IPS-18a (cell line): ENCODE measurements at regions not wholly inside any gene's neighbourhood (a gene's known extent, or its start where the extent isn't known, plus 50 kb on each side); places are given as distances from the start of the nearest gene placed in this dataset.
"Not testable (repeated sequence)": the region's sequence is repeated elsewhere in the genome, so short reads cannot be mapped to it uniquely, and the experiment has no call there.

Experiments
- H3K27ac ChIP-seq: one replicate; pipeline ENCODE4 v1.5.1; 2013; ENCODE audit warnings: low read length
- H3K27me3 ChIP-seq: one replicate; pipeline ENCODE4 v1.6.1; 2013; ENCODE audit warnings: mild to moderate bottlenecking, low read length; ENCODE audit not compliant: control insufficient read depth, insufficient read depth
- H3K36me3 ChIP-seq: one replicate; pipeline ENCODE4 v1.6.1; 2013; ENCODE audit warnings: low read depth, low read length; ENCODE audit not compliant: control insufficient read depth
- H3K4me1 ChIP-seq: one replicate; pipeline ENCODE4 v1.6.1; 2013; ENCODE audit warnings: low read depth, low read length; ENCODE audit not compliant: control insufficient read depth
- H3K4me3 ChIP-seq: one replicate; pipeline ENCODE4 v1.5.1; 2013; ENCODE audit warnings: low read length
- H3K9ac ChIP-seq: one replicate; pipeline ENCODE4 v1.6.1; 2013; ENCODE audit warnings: mild to moderate bottlenecking, low read length, moderate library complexity
- H3K9me3 ChIP-seq: one replicate; pipeline ENCODE4 v1.6.1; 2013; ENCODE audit warnings: low read depth, low read length; ENCODE audit not compliant: control insufficient read depth

GRCh38 chr10:45080331-45080730, 79.6 kb downstream of the ZNF22 start:
- peaks cover 18% of the 10 kb centered on the region for H3K4me1 ChIP-seq
- no peaks in the 10 kb centered on the region for H3K36me3 ChIP-seq
- no peaks in the 10 kb centered on the region for H3K9me3 ChIP-seq
- no peaks in the 10 kb centered on the region for H3K27me3 ChIP-seq
- no peak overlapping the region for H3K4me3 ChIP-seq
- H3K27ac ChIP-seq, result no peak overlapping the region
- H3K9ac ChIP-seq, result no peak overlapping the region

GRCh38 chr10:45082176-45082575, 81.5 kb downstream of the ZNF22 start:
- Histone ChIP-seq H3K36me3 (no peaks in the 10 kb centered on the region), H3K9me3 (no peaks in the 10 kb centered on the region), H3K4me3 (no peak overlapping the region), H3K9ac (no peak overlapping the region), H3K27me3 (no peaks in the 10 kb centered on the region), H3K4me1 (peaks cover 5% of the 10 kb centered on the region), H3K27ac (no peak overlapping the region)

GRCh38 chr10:45091968-45092367, 91.2 kb downstream of the ZNF22 start:
- H3K9ac ChIP-seq, result no peak overlapping the region
- H3K9me3 ChIP-seq, result no peaks in the 10 kb centered on the region
- peaks cover 18% of the 10 kb centered on the region for H3K4me1 ChIP-seq
- no peak overlapping the region for H3K4me3 ChIP-seq
- H3K36me3 ChIP-seq, result no peaks in the 10 kb centered on the region
- H3K27me3 ChIP-seq, result no peaks in the 10 kb centered on the region
- no peak overlapping the region for H3K27ac ChIP-seq

- H3K9me3 ChIP-seq, result no peaks in the 10 kb centered on the region
- no peaks in the 10 kb centered on the region for H3K36me3 ChIP-seq
- H3K4me1 ChIP-seq, result peaks cover 18% of the 10 kb centered on the region
- no peak overlapping the region for H3K27ac ChIP-seq
- no peak overlapping the region for H3K9ac ChIP-seq
- no peaks in the 10 kb centered on the region for H3K27me3 ChIP-seq
- H3K4me3 ChIP-seq, result no peak overlapping the region
Measured at GRCh38 chr10:45093945-45094344, 93.2 kb downstream of the ZNF22 start.

GRCh38 chr10:45095286-45095685, 94.6 kb downstream of the ZNF22 start:
- Histone ChIP-seq H3K4me1 (peaks cover 18% of the 10 kb centered on the region), H3K36me3 (no peaks in the 10 kb centered on the region), H3K9ac (no peak overlapping the region), H3K9me3 (no peaks in the 10 kb centered on the region), H3K4me3 (no peak overlapping the region), H3K27me3 (no peaks in the 10 kb centered on the region), H3K27ac (no peak overlapping the region)

- Histone ChIP-seq H3K4me3 (no peak overlapping the region), H3K9me3 (no peaks in the 10 kb centered on the region), H3K36me3 (no peaks in the 10 kb centered on the region), H3K4me1 (peaks cover 18% of the 10 kb centered on the region), H3K27ac (no peak overlapping the region), H3K27me3 (no peaks in the 10 kb centered on the region), H3K9ac (no peak overlapping the region)
Measured at GRCh38 chr10:45096001-45096400, 95.3 kb downstream of the ZNF22 start.

- H3K9me3 ChIP-seq, result no peaks in the 10 kb centered on the region
- H3K27ac ChIP-seq, result no peak overlapping the region
- H3K4me3 ChIP-seq, result no peak overlapping the region
- peaks cover 6% of the 10 kb centered on the region for H3K4me1 ChIP-seq
- no peaks in the 10 kb centered on the region for H3K36me3 ChIP-seq
- no peak overlapping the region for H3K9ac ChIP-seq
- H3K27me3 ChIP-seq, result no peaks in the 10 kb centered on the region
Measured at GRCh38 chr10:45100429-45100828, 99.7 kb downstream of the ZNF22 start.

GRCh38 chr10:45104674-45105073, 104.0 kb downstream of the ZNF22 start:
- Histone ChIP-seq H3K9ac (no peak overlapping the region), H3K4me1 (no peaks in the 10 kb centered on the region), H3K9me3 (no peaks in the 10 kb centered on the region), H3K27me3 (no peaks in the 10 kb centered on the region), H3K36me3 (no peaks in the 10 kb centered on the region), H3K4me3 (no peak overlapping the region), H3K27ac (no peak overlapping the region)

- H3K4me1 ChIP-seq, H3K27ac ChIP-seq, H3K9ac ChIP-seq, H3K9me3 ChIP-seq, H3K27me3 ChIP-seq, H3K4me3 ChIP-seq, H3K36me3 ChIP-seq: not testable (repeated sequence)
Measured at GRCh38 chr10:45105309-45105708, 104.6 kb downstream of the ZNF22 start.

GRCh38 chr10:45106236-45106856, 105.6 kb downstream of the ZNF22 start:
- H3K4me1 ChIP-seq, result no peaks in the 10 kb centered on the region
- H3K9me3 ChIP-seq, result no peaks in the 10 kb centered on the region
- no peak overlapping the region for H3K9ac ChIP-seq
- H3K27ac ChIP-seq, result no peak overlapping the region
- no peaks in the 10 kb centered on the region for H3K36me3 ChIP-seq
- no peaks in the 10 kb centered on the region for H3K27me3 ChIP-seq
- H3K4me3 ChIP-seq, result no peak overlapping the region

- H3K36me3 ChIP-seq, result no peaks in the 10 kb centered on the region
- no peaks in the 10 kb centered on the region for H3K27me3 ChIP-seq
- H3K27ac ChIP-seq, result no peak overlapping the region
- H3K4me1 ChIP-seq, result no peaks in the 10 kb centered on the region
- H3K9ac ChIP-seq, result no peak overlapping the region
- no peaks in the 10 kb centered on the region for H3K9me3 ChIP-seq
- no peak overlapping the region for H3K4me3 ChIP-seq
Measured at GRCh38 chr10:45111509-45111908, 110.8 kb downstream of the ZNF22 start.

GRCh38 chr10:45117940-45118339, 117.2 kb downstream of the ZNF22 start:
- not testable (repeated sequence) for H3K36me3 ChIP-seq, H3K9ac ChIP-seq, H3K27me3 ChIP-seq, H3K9me3 ChIP-seq, H3K27ac ChIP-seq, H3K4me1 ChIP-seq, H3K4me3 ChIP-seq
